OCI-LY7 (cell line): ENCODE measurements at regions not wholly inside any gene's neighbourhood (a gene's known extent, or its start where the extent isn't known, plus 50 kb on each side); places are given as distances from the start of the nearest gene placed in this dataset.

Experiments
- EZH2phosphoT487 ChIP-seq: fragments of 200-600 bp; sonication (generic); IDR thresholded peaks from 2 replicates; pipeline ENCODE4 v1.6.1; 2018; ENCODE audit warnings: low read depth, borderline replicate concordance, mild to moderate bottlenecking, mixed run types, antibody characterized with exemption, low read length, moderate library complexity, mixed read lengths
- TF ChIP-seq, protein P1 (sequence below): fragments of 200-600 bp; sonication (generic); conservative IDR thresholded peaks from 2 replicates; pipeline ENCODE4 v1.5.1; 2014; ENCODE audit warnings: mild to moderate bottlenecking, antibody characterized with exemption, low read length, moderate library complexity, mixed read lengths

DNA sequence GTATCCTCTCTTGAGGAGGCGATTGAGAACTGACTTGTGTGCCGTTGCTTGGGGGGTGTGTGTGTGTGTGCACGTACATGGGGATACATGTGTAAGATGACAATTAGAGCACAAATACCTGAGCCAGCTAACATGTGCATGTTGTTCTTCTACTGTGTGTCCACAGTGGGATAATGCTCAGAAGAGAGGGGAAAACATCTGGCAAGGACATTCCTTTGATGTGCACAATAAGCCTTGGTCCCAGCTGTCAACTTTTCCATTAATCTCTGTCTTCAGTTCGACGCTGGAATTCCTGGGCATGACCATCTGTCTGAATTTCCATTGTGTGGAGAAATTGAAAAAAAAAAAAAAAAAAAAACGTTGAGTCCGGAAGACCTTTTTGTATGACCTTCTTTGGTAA is 592.0 kb upstream of the GALNTL6 start:
- TF ChIP-seq, protein P1, sequence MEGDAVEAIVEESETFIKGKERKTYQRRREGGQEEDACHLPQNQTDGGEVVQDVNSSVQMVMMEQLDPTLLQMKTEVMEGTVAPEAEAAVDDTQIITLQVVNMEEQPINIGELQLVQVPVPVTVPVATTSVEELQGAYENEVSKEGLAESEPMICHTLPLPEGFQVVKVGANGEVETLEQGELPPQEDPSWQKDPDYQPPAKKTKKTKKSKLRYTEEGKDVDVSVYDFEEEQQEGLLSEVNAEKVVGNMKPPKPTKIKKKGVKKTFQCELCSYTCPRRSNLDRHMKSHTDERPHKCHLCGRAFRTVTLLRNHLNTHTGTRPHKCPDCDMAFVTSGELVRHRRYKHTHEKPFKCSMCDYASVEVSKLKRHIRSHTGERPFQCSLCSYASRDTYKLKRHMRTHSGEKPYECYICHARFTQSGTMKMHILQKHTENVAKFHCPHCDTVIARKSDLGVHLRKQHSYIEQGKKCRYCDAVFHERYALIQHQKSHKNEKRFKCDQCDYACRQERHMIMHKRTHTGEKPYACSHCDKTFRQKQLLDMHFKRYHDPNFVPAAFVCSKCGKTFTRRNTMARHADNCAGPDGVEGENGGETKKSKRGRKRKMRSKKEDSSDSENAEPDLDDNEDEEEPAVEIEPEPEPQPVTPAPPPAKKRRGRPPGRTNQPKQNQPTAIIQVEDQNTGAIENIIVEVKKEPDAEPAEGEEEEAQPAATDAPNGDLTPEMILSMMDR, result no peak
- TF ChIP-seq EZH2phosphoT487, result no peak
